ENCODE measurements at regions not wholly inside any gene's neighbourhood (a gene's known extent, or its start where the extent isn't known, plus 50 kb on each side); places are given as distances from the start of the nearest gene placed in this dataset.

DNA sequence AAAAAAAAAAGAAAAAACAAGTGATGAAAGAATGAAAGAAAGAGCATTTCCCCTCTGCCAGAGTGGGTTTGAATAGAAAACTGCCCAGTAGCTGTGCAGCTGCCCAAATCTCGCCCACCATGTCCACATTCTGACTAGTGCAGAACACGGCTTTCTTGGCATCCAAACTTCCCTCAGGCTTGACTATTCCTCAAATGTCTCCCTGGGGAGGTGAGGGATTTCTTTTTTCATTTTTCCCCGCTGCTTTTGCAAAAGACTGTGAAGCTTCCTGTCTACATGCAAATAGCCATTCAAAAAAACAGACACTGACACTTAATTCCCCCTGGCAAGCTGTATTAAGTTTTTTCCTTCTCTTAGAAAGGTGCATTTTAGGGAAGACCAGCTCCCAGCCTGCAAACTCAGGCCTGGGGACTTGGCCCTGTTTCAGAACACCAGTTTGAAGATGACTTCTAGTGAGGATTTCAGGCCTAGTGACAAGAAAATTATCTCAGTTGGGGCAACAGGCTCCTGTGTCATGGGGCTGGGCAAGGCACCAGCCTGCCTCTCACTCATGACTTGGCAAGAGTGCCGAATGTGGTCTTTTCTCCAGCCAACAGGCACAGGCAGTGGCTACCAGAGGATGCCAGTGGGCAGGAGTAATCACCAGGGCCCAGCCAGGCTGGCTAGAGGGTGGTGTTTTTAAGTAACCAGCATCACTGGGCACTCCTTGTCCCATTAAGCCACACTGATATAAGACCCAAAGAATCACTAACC is 178.1 kb upstream of the NFIA start:
- ATAC-seq (replicated peaks in 1 of 4), result no peak
- no peaks in the 10 kb centered on the region for H3K36me3 Mint-ChIP-seq
- CTCF ChIA-PET, result no interaction called here

DNA sequence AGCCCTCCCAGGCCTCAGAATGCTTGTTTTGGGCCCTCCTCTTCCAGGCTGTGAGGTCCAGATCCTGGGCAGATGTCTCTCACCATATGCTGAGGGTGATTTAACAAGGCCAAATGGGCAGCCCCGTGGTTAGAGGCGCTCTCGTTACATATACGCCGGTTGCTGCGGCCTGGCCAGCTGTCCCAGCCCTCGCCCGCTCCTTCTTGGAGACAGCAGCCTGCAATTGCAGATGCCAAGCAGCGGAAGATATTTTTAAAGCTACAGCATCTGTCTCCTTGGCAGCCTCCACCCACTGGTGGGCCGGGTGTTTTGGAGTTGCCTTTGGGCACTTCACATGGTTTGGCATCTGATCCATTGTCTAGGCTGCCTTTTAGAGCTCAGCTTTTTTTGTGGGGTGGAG is 178.8 kb upstream of the NFIA start:
- H3K27me3 Mint-ChIP-seq, result no peaks in the 10 kb centered on the region
- H3K36me3 Mint-ChIP-seq, result no peaks in the 10 kb centered on the region
- H3K4me1 ChIP-seq (ENCODE audit: control insufficient read depth in 1 of 2, extremely low read depth in 1 of 2, insufficient read depth in 2 of 2, low read length in 2 of 2), result no peaks in the 10 kb centered on the region
- DNase-seq, result no peak
- no peaks in the 10 kb centered on the region for H3K36me3 ChIP-seq (ENCODE audit: control insufficient read depth in 2 of 2, extremely low read depth in 1 of 2, insufficient read depth in 1 of 2, low read length in 1 of 2)
- ATAC-seq (replicated peaks in 1 of 4), result no peak
- H3K4me3 Mint-ChIP-seq, result no peak overlapping the region
- no peak overlapping the region for H3K27ac ChIP-seq (ENCODE audit: low read length)
- H3K4me1 Mint-ChIP-seq, result no peaks in the 10 kb centered on the region
- no peaks in the 10 kb centered on the region for H3K27me3 ChIP-seq (replicated peaks in 1 of 2; ENCODE audit: control insufficient read depth in 2 of 2, extremely low read depth in 1 of 2, insufficient read depth in 2 of 2, low read length in 1 of 2)
- POLR2A ChIA-PET, result no interaction called here
- CTCF ChIA-PET, result no interaction called here
- no peaks in the 10 kb centered on the region for H3K9me3 ChIP-seq
- no peak overlapping the region for H3K4me3 ChIP-seq (ENCODE audit: control insufficient read depth in 1 of 2, extremely low read depth in 1 of 2, low read length in 1 of 2)
- no peak overlapping the region for H3K27ac Mint-ChIP-seq
- H3K9me3 Mint-ChIP-seq, result no peaks in the 10 kb centered on the region
- WGBS (ENCODE audit: insufficient coverage), result 92% methylated on average over 9 of the region's 10 CpGs

More for the DNA sequence above, 178.1 kb upstream of the NFIA start:
- 60% methylated on average over 1 of the region's 4 CpGs for WGBS (ENCODE audit: insufficient coverage)
- H3K4me1 ChIP-seq (ENCODE audit: control insufficient read depth in 1 of 2, extremely low read depth in 1 of 2, insufficient read depth in 2 of 2, low read length in 2 of 2), result no peaks in the 10 kb centered on the region
- H3K36me3 ChIP-seq (ENCODE audit: control insufficient read depth in 2 of 2, extremely low read depth in 1 of 2, insufficient read depth in 1 of 2, low read length in 1 of 2), result no peaks in the 10 kb centered on the region
- DNase-seq, result no peak
- H3K27me3 Mint-ChIP-seq, result no peaks in the 10 kb centered on the region
- H3K9me3 Mint-ChIP-seq, result no peaks in the 10 kb centered on the region
- no peaks in the 10 kb centered on the region for H3K9me3 ChIP-seq
- no peak overlapping the region for H3K4me3 Mint-ChIP-seq
- POLR2A ChIA-PET, result no interaction called here
- no peak overlapping the region for H3K27ac Mint-ChIP-seq
- H3K4me1 Mint-ChIP-seq, result no peaks in the 10 kb centered on the region
- H3K27me3 ChIP-seq (replicated peaks in 1 of 2; ENCODE audit: control insufficient read depth in 2 of 2, extremely low read depth in 1 of 2, insufficient read depth in 2 of 2, low read length in 1 of 2), result no peaks in the 10 kb centered on the region
- no peak overlapping the region for H3K27ac ChIP-seq (ENCODE audit: low read length)
- no peak overlapping the region for H3K4me3 ChIP-seq (ENCODE audit: control insufficient read depth in 1 of 2, extremely low read depth in 1 of 2, low read length in 1 of 2)

DNA sequence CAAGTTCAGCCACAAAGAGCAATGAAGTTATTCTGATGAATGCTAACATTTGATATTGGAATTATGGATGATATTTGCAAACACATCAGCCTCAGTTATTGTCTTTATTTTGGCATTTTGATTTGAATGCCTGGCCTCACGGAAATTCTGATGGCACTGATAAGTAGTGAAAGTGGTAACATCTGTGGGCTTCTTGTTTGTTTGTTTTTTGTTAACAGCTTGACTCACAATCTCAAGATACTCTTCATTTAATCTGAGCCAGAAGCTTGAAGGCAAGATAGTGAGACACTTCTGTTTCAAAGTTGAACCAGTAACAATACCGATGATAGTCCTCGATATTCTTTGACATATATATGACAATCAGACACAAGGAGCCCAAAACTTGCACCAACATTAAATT is 182.9 kb upstream of the NFIA start:
- Histone ChIP-seq H3K9me3 (no peaks in the 10 kb centered on the region), H3K36me3 (ENCODE audit: control insufficient read depth in 2 of 2, extremely low read depth in 1 of 2, insufficient read depth in 1 of 2, low read length in 1 of 2) (no peaks in the 10 kb centered on the region), H3K4me1 (ENCODE audit: control insufficient read depth in 1 of 2, extremely low read depth in 1 of 2, insufficient read depth in 2 of 2, low read length in 2 of 2) (no peaks in the 10 kb centered on the region), H3K4me3 (ENCODE audit: control insufficient read depth in 1 of 2, extremely low read depth in 1 of 2, low read length in 1 of 2) (no peak overlapping the region), H3K27ac (ENCODE audit: low read length) (no peak overlapping the region), H3K27me3 (replicated peaks in 1 of 2; ENCODE audit: control insufficient read depth in 2 of 2, extremely low read depth in 1 of 2, insufficient read depth in 2 of 2, low read length in 1 of 2) (no peaks in the 10 kb centered on the region)
- CTCF ChIA-PET, result no interaction called here
- no peaks in the 10 kb centered on the region for H3K9me3 Mint-ChIP-seq
- H3K36me3 Mint-ChIP-seq, result no peaks in the 10 kb centered on the region
- H3K27me3 Mint-ChIP-seq, result peaks cover 0 to 4% of the 10 kb centered on the region in 2 donors
- no peak for ATAC-seq (replicated peaks in 1 of 4)
- H3K27ac Mint-ChIP-seq, result no peak overlapping the region
- no peak for DNase-seq
- POLR2A ChIA-PET, result no interaction called here
- H3K4me3 Mint-ChIP-seq, result no peak overlapping the region
- 95% methylated on average over 2 of the region's 3 CpGs for WGBS (ENCODE audit: insufficient coverage)
- no peaks in the 10 kb centered on the region for H3K4me1 Mint-ChIP-seq

DNA sequence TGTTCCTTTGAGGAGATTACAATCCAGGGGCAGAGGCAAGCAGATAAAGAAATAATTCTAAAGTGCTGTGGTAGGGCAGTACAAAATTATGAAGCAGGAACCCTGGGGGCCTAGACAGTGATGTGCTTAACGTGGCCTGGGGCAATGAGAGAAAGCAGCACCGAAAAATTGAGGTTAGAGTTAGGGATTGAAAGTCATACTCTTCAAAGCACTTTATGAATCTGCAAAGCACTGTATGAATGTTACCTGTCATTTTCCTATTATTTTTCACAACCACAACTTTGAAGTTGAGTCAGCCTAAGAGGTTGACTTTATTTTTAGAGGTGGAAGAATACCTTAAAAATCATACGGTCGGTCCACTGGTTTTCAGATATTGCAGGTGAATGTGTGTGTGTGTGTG is 183.4 kb upstream of the NFIA start:
- no peaks in the 10 kb centered on the region for H3K36me3 Mint-ChIP-seq
- H3K4me3 ChIP-seq (ENCODE audit: control insufficient read depth in 1 of 2, extremely low read depth in 1 of 2, low read length in 1 of 2), result no peak overlapping the region
- no peaks in the 10 kb centered on the region for H3K4me1 ChIP-seq (ENCODE audit: control insufficient read depth in 1 of 2, extremely low read depth in 1 of 2, insufficient read depth in 2 of 2, low read length in 2 of 2)
- H3K9me3 ChIP-seq, result no peaks in the 10 kb centered on the region
- H3K36me3 ChIP-seq (ENCODE audit: control insufficient read depth in 2 of 2, extremely low read depth in 1 of 2, insufficient read depth in 1 of 2, low read length in 1 of 2), result no peaks in the 10 kb centered on the region
- ChIA-PET CTCF (no interaction called here), POLR2A (no interaction called here)
- no peaks in the 10 kb centered on the region for H3K9me3 Mint-ChIP-seq
- no peaks in the 10 kb centered on the region for H3K4me1 Mint-ChIP-seq
- WGBS (ENCODE audit: insufficient coverage), result no CpG with 5 or more reads among the region's 4 CpGs
- DNase-seq (no peak), ATAC-seq (replicated peaks in 1 of 4) (no peak)
- peaks cover 0 to 4% of the 10 kb centered on the region in 2 donors for H3K27me3 Mint-ChIP-seq
- no peak overlapping the region for H3K4me3 Mint-ChIP-seq
- no peak overlapping the region for H3K27ac Mint-ChIP-seq
- no peaks in the 10 kb centered on the region for H3K27me3 ChIP-seq (replicated peaks in 1 of 2; ENCODE audit: control insufficient read depth in 2 of 2, extremely low read depth in 1 of 2, insufficient read depth in 2 of 2, low read length in 1 of 2)
- no peak overlapping the region for H3K27ac ChIP-seq (ENCODE audit: low read length)

DNA sequence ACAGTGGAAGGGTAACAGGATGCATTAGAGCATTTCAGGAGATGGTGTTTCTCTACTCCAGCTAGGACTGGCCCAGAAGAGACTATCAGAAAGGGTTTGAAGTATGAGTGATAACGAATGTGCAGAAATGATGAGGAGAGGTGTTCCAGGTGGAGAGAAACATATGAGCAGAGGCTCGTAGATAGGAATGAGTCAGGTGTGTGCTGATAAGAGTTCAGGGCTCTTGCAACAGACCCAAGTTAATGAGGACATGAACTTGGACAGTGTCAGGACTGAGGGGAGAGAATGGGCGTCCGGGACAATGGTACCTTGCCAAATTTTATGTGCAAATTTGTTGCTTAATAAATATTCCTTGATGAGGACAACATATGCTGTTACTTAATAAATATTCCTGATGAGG is 183.9 kb upstream of the NFIA start:
- Histone ChIP-seq H3K27me3 (replicated peaks in 1 of 2; ENCODE audit: control insufficient read depth in 2 of 2, extremely low read depth in 1 of 2, insufficient read depth in 2 of 2, low read length in 1 of 2) (no peaks in the 10 kb centered on the region), H3K27ac (ENCODE audit: low read length) (no peak overlapping the region), H3K36me3 (ENCODE audit: control insufficient read depth in 2 of 2, extremely low read depth in 1 of 2, insufficient read depth in 1 of 2, low read length in 1 of 2) (no peaks in the 10 kb centered on the region), H3K9me3 (no peaks in the 10 kb centered on the region), H3K4me3 (ENCODE audit: control insufficient read depth in 1 of 2, extremely low read depth in 1 of 2, low read length in 1 of 2) (no peak overlapping the region), H3K4me1 (ENCODE audit: control insufficient read depth in 1 of 2, extremely low read depth in 1 of 2, insufficient read depth in 2 of 2, low read length in 2 of 2) (no peaks in the 10 kb centered on the region)
- 52% methylated on average over 2 of the region's 4 CpGs for WGBS (ENCODE audit: insufficient coverage)
- Mint-ChIP-seq H3K9me3 (no peaks in the 10 kb centered on the region), H3K4me1 (no peaks in the 10 kb centered on the region), H3K36me3 (no peaks in the 10 kb centered on the region), H3K27ac (no peak overlapping the region), H3K4me3 (no peak overlapping the region), H3K27me3 (peaks cover 0 to 4% of the 10 kb centered on the region in 2 donors)
- DNase-seq (no peak), ATAC-seq (replicated peaks in 1 of 4) (no peak)
- POLR2A ChIA-PET, result no interaction called here
- CTCF ChIA-PET, result interaction anchor here in 1 of 2 donors (0.6 kb wide), 1 partner anchor 779 kb away, joined by 3 read pairs; no protein-coding TSS in a partner anchor

DNA sequence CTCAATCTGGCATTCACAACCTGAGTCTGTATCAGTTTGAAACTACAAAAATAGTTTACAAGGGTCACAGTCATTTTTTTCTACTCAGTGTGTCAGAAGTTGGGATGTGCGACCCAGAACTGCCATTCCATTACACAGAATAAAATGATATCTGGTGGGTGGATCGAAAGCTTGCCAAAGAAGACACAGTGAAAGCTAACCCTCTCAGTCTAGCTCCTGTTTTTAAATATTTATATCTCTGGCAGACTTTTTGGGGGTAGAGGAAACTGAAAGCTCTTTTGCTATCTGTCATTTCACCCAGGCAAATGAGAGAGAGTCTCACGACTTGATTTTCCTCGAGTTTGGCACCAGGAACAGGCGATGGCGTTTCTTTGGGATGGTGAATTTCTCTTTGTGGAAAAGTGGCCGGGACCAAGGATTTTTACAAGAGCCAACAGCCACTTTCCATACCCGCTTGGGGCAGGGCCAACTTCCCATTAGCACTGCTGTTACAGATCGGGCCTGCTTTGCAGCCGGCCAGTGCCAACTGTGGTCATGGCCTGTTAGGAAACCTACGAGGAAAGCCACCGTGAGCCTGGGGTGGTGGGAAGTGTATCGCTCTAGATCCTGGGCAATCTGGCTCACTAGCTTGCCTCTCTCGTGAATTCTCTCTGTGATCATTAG is 185.5 kb upstream of the NFIA start:
- Mint-ChIP-seq H3K27me3 (peaks cover 0 to 4% of the 10 kb centered on the region in 2 donors), H3K4me1 (no peaks in the 10 kb centered on the region), H3K27ac (no peak overlapping the region), H3K36me3 (no peaks in the 10 kb centered on the region), H3K4me3 (no peak overlapping the region), H3K9me3 (no peaks in the 10 kb centered on the region)
- CTCF ChIA-PET, result interaction anchor here (0.5 to 0.7 kb wide), 2 partner anchors 753 to 825 kb away, joined by 4 to 7 read pairs; no protein-coding TSS in a partner anchor
- Histone ChIP-seq H3K27ac (ENCODE audit: low read length) (no peak overlapping the region), H3K36me3 (ENCODE audit: control insufficient read depth in 2 of 2, extremely low read depth in 1 of 2, insufficient read depth in 1 of 2, low read length in 1 of 2) (no peaks in the 10 kb centered on the region), H3K4me3 (ENCODE audit: control insufficient read depth in 1 of 2, extremely low read depth in 1 of 2, low read length in 1 of 2) (no peak overlapping the region), H3K27me3 (replicated peaks in 1 of 2; ENCODE audit: control insufficient read depth in 2 of 2, extremely low read depth in 1 of 2, insufficient read depth in 2 of 2, low read length in 1 of 2) (no peaks in the 10 kb centered on the region), H3K4me1 (ENCODE audit: control insufficient read depth in 1 of 2, extremely low read depth in 1 of 2, insufficient read depth in 2 of 2, low read length in 2 of 2) (no peaks in the 10 kb centered on the region), H3K9me3 (no peaks in the 10 kb centered on the region)
- POLR2A ChIA-PET, result interaction anchor here in 1 of 2 donors (0.7 kb wide), 1 partner anchor 52 kb away, joined by 3 read pairs; no protein-coding TSS in a partner anchor
- WGBS (ENCODE audit: insufficient coverage), result no CpG with 5 or more reads among the region's 14 CpGs
- DNase-seq (no peak), ATAC-seq (replicated peaks in 1 of 4) (no peak)
